HG03025 (cell line): ENCODE measurements at regions not wholly inside any gene's neighbourhood (a gene's known extent, or its start where the extent isn't known, plus 50 kb on each side); places are given as distances from the start of the nearest gene placed in this dataset.
"Not testable (repeated sequence)": the region's sequence is repeated elsewhere in the genome, so short reads cannot be mapped to it uniquely, and the experiment has no call there.

Experiments used
- ATAC-seq: cut with Tn5 transposase; IDR thresholded peaks from one replicate; pipeline ENCODE4 v1.9.1; 2021; ENCODE audit warnings: mild to moderate bottlenecking, moderate library complexity; ENCODE audit not compliant: unreplicated experiment, low FRiP score

DNA sequence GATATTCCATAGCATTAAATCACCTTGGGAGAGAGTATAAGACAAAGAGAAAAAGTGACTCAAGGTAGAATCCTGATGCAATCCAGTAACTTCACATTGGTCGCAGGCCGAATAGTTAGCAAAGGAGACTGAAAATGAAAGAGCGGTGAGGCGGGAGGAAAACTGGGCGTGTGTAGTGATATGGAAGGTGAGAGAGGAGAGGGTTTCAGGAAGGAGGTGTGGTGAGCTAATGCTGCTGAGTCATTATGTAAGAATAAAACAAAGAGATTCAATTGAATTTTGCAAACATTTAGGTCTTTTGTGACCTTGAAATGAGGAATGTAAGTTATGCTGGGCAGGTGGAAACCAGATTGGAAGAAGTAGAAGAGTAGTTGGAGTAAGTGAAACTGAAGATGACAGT, 235.3 kb downstream of the C3orf38 start:
- no peak for ATAC-seq

DNA sequence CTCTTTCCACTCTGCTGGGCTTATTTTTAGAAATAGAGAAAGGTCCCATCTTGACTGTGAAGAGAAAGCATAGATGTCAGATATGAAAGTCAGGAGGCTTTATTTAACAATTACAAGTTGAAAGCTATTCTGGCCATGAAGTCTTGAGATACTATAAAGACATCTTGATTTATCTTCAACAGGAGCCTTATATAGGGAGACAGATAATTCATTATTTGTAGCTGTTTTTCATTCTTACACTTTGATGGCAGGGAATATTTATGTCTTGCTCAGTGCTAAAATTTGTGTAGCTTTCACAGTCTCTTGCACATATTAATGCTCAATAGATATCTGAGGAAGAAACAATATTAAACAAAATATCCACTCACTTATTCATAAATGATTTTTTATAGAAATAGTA, 248.8 kb downstream of the C3orf38 start:
- no peak for ATAC-seq

DNA sequence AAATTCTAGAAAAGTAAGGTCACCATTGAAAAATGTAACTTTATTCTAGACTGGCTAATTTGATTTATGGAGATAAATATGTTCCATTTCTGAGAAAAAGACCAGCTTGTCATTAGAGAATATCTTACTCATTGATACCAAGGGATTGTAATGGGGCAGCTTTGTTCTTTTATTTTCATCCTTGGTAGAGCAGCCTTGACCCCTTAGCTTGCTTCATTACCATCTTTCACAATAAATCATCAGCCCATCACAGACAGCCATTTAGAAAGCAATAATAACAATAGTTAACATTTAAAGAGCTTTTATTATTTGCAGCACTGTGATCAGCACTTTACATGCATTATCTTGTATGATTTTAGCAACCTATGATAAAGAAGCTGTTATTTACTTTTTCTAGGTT, 253.6 kb downstream of the C3orf38 start:
- no peak for ATAC-seq

DNA sequence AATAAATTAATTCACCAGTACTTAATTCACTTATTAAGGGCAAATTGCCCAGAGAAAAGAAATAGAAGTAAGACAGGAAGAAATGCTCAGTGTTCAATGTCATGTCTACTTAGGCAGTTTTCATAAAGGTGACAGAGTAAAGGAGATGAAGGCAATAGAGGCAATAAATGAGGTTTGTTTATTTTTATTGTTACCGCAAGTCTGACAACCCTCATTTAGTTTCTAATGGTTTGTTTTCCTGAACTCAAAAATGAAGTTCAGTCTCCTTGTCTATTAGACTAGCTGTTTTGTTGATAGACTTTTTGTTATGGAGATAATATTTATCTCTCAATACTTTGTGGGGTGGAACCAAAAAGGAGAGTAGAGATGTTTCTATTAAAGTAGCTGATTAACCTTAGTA, 258.3 kb downstream of the C3orf38 start:
- no peak for ATAC-seq

DNA sequence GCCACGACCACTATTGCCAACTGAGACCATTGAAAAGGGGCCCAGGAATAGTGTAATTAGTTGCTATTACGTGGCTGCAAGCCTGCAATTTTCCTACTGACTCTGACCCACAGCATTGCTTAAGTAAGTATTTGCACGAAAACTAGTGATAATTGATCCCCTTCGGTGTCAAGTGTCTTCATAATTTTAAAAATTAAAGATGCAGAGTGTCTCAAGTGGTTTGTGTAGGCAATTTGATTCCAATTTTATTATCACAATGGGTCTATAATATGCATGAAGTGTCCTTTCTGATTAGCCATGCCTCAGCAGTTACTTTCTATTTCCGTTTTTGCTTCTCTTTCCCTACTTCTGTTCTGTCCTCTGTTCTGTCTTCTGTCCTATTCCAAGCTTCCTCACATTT, 259.2 kb downstream of the C3orf38 start:
- ATAC-seq: no peak

DNA sequence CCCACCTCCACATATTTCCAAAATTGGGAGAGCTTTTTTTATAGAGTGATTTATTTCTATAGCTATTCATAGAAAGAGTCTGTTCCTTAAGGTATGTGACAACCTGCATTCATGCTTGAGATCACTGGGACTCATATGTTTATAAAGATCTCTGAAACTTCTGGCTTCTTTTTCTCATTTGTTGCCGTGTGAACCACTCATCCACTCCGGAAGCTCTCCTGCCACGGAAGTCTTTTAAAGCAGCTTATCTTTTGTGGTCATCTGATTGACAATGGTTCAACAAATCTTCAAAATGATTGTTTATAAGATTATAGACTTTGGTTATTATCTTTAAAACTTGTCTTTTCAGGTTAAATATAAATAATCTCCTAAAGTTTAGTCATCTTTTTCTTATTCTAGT, 260.5 kb downstream of the C3orf38 start:
- no peak for ATAC-seq

DNA sequence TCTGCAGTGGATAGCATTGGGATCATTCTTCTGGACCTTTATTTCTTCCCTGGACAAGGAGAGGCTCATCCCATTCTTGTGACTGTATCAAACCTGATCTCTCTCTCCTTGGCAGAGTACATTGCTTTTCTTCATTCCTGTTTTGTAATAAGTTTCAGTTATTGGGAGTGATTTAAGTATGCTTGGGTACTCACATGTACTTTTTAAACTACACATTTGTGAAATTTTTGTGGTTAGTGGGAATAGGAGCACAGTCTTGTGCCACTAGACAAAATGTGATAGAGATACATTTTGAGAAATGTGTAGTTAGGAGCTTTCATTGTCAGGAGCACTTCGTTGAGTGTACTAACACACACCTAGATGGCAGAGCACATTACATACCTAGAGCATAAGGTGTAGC, 262.6 kb downstream of the C3orf38 start:
- no peak for ATAC-seq

DNA sequence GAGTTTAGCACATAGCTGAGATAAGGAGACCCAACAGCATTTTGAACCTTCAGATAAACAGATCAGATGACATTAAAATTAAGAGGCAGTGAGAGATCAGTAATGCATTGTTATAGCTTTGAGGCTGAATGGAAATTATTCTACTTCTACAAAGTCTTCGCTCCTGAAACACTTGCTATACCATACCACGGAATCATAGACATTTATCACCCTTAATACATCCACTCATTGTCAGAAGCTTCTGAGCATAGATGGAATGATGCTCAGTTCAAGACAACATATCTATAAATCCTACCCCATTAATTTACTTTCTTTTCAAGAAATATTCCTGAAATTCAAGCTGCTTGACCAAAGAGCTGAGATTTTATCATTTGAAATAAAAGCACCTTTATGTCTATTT, 266.7 kb downstream of the C3orf38 start:
- no peak for ATAC-seq

DNA sequence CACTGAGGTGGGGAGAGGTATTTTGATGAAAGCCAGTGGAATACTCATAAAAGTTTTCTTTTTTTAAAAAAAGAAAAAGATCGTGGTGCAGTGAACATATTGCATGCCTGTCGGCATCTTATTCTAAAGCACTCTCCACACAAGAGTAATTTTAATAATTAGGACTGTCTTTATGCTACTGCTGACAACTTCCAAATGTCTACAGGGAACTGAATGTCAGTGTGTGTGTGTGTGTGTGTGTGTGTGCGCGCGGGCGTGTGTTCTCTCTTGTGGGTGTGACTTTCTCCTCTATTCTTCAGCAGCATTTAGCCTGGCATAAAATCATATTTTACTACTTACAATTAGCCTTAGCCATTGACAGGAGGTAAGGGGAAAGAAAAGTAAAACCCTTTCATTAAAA, 268.5 kb downstream of the C3orf38 start:
- ATAC-seq: no peak

DNA sequence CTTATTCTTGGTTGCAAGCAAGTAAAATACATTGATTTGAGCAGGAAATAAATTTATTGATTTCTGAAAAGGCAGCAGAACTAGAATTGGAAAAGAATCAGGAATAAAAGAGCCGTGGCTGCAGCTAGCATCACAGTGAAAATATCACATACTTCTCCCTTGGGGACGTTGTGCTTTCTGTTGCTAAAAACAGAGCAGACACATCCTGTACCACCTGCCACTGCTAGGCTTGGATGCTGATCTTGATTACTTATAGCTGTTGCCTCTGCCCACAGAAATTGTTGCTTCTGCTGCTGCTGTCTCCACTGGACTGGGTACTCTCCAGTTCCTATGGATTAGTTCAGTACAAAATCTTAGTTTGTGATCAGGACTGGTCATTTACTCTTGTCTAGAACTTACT, 283.8 kb downstream of the C3orf38 start:
- ATAC-seq: peak; percentile 89

DNA sequence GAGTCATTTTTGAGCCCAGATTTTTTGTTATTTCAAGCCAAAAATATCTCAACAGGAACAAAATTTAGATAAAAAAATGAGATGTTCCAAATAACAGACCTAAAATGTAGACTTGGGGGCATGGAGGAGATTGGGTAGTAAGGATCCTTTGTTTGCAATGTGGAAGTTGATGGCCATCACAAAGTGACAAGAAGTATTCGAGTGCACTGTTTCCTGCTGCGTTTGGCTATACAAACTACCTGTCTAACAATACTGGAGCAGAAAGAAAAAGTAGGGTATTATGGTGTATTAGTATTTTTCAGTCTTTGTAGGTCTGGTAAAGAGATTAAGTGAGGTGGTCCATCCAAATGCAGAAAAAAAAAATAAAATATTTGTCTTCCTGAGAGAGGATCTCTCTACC, 284.2 kb downstream of the C3orf38 start:
- ATAC-seq: peak; percentile 49

DNA sequence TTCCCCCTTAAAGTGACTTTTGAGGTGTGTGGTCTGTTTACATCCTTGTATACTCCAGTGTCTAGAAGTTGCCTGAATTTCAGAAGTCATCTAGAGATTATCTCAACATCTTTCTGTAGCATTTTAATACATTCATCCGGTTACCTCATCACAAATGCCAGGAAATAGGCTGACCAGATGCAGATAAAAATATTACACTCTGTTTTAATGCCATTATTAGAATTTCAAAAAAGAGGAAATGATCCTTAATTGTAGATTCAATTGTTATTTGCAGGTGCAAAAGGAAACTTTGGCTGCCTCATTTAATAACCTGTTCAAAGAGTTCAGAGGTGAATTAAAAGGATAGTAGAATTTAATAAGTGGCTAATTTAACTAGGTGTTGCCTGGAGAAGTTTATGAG, 290.9 kb downstream of the C3orf38 start:
- no peak for ATAC-seq

DNA sequence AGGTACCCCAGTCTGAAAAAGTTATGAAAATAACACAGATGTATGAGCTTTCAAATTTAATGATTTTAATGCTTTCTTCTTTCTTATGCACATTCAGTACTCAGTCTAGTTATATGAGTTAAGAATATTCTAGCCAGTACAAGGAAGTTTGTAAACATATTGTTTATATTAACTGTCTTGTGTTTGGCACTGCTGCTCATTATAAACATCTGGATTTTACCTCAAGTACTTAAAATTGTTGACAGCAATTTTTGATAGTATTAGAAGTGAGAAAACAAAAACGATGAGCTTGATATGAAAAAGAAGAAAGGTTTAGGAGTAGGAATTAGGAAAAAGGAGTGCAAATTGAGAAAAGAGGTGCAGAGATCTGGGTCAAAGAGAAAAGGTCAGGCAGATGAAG, 293.3 kb downstream of the C3orf38 start:
- ATAC-seq: no peak

DNA sequence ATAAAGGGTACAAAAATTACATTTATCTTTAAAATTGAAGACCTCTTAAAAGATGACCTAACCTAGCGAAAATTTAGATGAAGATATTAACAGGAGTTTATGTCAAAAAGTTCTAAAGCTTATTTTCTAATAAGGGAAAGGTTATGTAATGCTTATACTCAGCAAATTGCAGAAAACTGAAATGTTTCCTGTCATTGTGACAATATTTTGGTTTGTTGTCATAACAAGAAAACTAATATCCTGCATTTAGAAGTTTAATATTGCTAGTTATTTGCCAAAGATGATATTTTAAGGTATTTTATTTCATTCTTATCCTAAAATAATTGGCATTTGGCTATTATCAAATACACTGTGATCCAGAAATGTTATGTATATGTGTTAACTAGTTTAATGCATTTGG, 294.5 kb downstream of the C3orf38 start:
- no peak for ATAC-seq

DNA sequence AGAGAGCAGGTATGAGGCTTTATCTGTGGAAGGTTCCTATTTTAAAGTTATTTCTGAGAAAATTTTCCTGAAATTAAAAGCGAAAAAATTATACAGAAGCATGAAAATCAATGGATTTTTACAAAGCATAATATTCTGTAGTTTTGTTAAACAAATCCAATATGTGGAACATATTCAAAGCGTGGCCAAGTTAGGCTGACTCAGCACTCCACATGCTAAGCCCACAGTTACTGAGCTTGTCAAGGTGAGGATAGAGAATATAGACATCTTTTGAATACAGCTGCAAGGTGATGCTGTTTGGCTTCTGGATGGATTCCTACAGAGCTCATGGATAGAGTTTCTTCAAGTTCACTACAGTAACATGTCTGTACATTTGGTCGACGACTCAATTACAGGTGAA, 302.5 kb downstream of the C3orf38 start:
- ATAC-seq: no peak

DNA sequence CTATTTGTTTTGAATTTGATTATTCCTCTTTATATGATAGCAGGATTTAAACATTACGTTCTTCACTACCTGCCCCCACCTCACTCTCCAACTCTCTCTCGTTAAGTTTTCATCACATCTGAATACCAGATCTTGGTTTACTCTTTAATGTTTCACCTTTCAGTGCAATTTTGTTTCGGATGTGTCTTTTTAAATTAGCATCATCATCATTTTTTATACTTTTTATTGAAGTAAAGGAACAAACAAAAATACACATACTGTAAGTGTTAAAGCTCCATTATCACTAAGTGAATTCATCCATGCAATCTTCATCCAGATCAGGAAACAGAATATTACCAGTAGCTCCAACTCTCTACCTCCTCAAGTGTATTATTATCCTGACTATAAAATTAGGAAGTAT, 310.6 kb downstream of the C3orf38 start:
- ATAC-seq: no peak

DNA sequence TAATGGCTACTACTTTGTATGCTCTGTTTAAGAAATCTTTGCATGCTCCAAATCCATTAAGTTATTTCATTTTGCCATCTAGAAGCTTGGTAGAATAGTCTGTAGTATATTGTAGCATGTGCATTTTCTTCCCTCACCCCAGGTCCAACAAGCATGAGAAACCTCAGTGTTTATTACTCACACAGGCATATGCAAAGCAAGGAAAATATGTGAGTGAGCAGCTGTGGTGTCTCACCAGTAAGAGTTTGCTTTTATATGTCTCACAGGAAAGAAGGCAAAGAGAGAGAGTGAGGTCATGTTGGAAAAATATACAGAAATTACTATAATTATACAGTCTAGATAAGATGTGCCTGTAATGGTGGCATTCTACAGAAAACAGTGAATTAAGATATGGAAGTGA, 312.5 kb downstream of the C3orf38 start:
- ATAC-seq: no peak

DNA sequence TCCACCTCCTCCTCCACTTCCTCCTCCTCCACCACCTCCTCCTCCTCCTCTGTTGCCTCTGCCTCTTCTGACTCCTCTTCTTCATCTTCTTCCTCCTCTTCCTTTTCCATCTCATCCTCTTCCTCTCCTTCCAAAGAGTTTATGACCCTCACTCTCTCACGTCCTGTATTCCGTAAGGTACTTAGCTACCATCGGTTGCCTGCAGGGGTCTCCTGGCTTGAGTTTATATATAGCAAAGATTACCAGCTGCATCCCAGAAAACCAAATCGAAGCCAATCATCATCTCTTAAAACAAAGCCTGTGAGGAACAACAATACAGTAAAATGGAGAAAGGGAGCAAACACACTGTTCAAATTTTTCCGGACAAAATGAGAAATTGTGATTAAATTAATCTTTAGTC, 317.4 kb downstream of the C3orf38 start:
- ATAC-seq: no peak

DNA sequence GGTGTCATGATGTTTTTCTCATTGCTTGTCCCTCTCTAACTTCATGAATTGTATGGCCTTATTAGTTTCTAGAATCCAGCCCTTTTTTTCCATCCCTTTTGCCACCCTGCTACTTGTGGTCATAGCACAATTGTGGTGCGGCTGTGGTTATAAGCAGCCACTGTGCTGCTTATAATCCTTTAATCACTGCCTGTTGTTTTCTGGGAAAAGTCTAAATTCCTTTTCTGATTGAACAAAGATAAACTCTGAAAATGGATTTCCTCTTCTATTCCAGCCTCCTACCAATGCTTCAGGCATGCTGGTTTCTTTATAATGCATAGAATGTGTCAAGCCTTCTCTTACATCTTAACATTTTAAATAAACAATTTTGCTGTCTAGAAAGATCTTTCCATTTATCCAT, 319.5 kb downstream of the C3orf38 start:
- ATAC-seq: no peak

DNA sequence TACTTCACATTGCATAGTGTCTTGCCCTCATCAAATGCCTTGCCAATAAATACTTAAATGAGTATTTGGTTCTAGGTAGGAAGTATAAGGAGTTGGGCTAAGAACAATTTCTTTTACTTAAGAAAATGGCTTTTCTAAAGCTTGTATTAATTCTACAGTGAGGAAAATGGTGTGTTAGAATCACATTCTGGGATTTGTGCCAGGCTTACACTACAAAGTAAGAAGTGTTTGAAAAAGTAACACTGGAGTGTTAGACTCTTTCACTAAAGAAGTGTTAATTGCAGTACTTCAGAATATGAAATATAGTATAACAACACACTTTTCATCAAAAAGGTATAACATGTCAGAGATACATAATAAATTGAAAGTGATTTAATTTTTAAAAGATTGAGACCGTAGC, 328.7 kb downstream of the C3orf38 start:
- no peak for ATAC-seq

DNA sequence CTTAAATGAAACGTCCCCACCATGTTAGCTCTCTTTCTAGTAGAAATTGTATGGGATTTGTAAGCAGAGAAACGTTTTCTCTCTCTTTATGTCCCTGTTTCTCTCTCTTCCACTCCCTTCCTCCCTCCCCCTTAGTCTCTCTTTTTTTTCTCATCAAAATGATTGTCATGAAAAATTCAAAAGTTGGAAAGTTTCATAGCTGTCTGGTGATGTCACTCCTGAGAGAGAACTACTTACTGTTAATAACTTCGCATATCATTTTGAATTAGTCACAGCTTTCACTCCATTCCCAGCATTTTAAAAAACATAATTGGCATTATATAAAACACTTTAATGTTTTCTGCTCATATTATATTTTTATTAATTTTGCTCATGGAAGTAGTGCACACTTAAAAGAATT, 331.1 kb downstream of the C3orf38 start:
- ATAC-seq: no peak

DNA sequence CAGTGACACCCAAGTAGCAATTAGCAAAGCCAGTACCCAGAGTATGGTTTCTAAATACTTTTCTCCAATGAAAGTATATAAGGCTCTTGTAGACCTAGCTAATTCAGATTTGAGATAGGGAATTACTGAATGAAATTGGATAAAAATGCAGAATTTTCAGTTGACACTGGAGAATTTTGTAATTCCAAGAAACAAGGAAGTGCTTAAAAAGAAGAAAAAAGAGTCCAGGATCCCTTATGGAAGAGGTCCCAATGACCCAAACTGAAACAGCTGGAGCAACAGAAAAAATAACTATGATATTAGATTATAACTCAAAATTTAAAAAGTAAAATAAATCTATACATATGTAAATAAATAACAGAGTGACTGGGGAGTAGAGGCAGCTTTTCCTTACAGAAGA, 335.2 kb downstream of the C3orf38 start:
- no peak for ATAC-seq

DNA sequence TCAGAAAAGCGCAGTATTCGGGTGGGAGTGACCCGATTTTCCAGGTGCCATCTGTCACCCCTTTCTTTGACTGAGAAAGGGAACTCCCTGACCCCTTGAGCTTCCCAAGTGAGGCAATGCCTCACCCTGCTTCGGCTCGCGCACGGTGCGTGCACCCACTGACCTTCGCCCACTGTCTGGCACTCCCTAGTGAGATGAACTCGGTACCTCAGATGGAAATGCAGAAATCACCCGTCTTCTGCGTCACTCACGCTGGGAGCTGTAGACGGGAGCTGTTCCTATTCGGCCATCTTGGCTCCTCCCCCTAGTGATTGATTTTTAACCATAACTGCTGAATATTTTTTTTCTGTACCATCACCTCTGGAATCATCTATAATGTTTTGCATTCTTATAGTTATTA, 359.1 kb downstream of the C3orf38 start:
- ATAC-seq: not testable (repeated sequence)

DNA sequence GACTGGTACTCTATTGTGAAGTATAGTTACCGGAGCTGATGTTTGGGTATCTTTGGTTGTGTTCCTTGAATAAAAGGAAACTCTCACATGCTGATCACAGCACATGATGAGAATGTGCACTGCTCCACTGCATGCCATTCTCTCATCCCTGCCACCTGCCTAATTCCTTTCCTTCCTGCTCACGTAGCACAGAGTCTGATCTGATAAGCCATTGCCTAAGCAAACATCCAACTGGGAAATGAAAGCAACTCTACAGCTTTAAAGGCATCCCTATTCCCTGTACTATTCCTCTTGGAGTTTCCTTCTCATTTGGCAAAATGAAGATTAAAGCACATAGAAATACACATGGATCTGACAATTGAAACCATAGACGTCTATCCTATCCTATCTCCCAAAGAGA, 359.8 kb downstream of the C3orf38 start:
- ATAC-seq: no peak
